ENCODE measurements at regions not wholly inside any gene's neighbourhood (a gene's known extent, or its start where the extent isn't known, plus 50 kb on each side); places are given as distances from the start of the nearest gene placed in this dataset.
"Not testable (repeated sequence)": the region's sequence is repeated elsewhere in the genome, so short reads cannot be mapped to it uniquely, and the experiment has no call there.

DNA sequence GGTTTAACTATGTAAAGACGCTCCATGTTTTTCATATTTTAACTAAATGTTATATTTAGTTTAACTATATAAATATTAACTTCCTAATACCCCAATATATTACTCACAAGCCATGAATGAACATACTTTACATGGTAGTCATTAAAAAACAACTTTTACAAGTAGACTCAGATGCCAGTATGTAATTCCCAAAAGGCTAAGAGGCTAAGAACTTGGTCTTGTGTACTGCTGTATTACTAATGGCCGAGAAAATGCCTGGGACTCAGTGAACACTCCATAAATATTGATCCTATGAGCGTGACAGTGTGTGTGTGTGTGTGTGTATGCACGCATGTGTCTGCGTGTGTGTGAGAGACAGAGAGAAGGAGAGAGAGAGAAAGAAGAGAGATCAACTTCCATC lies 2342.0 kb upstream of the PCDH20 start:
- TF ChIP-seq, protein P1, sequence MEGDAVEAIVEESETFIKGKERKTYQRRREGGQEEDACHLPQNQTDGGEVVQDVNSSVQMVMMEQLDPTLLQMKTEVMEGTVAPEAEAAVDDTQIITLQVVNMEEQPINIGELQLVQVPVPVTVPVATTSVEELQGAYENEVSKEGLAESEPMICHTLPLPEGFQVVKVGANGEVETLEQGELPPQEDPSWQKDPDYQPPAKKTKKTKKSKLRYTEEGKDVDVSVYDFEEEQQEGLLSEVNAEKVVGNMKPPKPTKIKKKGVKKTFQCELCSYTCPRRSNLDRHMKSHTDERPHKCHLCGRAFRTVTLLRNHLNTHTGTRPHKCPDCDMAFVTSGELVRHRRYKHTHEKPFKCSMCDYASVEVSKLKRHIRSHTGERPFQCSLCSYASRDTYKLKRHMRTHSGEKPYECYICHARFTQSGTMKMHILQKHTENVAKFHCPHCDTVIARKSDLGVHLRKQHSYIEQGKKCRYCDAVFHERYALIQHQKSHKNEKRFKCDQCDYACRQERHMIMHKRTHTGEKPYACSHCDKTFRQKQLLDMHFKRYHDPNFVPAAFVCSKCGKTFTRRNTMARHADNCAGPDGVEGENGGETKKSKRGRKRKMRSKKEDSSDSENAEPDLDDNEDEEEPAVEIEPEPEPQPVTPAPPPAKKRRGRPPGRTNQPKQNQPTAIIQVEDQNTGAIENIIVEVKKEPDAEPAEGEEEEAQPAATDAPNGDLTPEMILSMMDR (IDR thresholded peaks at IDR 0.05) = not testable (repeated sequence)
- TF ChIP-seq POLR2A (IDR thresholded peaks at IDR 0.05) = not testable (repeated sequence)
